HepG2 (cell line): ENCODE measurements at regions not wholly inside any gene's neighbourhood (a gene's known extent, or its start where the extent isn't known, plus 50 kb on each side); places are given as distances from the start of the nearest gene placed in this dataset.

Source experiments
- ATAC-seq: fragments of 200-7000 bp; cut with Tn5 transposase; 3 replicates; pipeline ENCODE4 v1.9.1; 2020; ENCODE audit warnings: mild to moderate bottlenecking, moderate library complexity
- BruUV-seq: library from RNA; stranded (reverse); fragments of 400-500 nt; replicated peaks from 2 replicates; lab custom pipeline; 2021; lab: Mats Ljungman, UMichigan
- CTCF ChIA-PET: fragments of 300-600 bp; formaldehyde crosslinking; extraction: SDS; loops from one replicate; lab custom pipeline; 2021; ENCODE audit warnings: low total read pairs, inconsistent platforms, low intra/inter-chr PET ratio; lab: Yijun Ruan, JAX
- POLR2A ChIA-PET: fragments of 350-600 bp; sonication (Branson Sonifier 250); formaldehyde crosslinking; loops from one replicate; lab custom pipeline; 2020; ENCODE audit warnings: antibody characterized with exemption, inconsistent platforms; lab: Yijun Ruan, JAX
- DNase-seq: peaks from one replicate; pipeline ENCODE4 v3.0.0-alpha.2; 2015; ENCODE audit warnings: low spot score
- FAIRE-seq: peaks from 3 replicates; lab custom pipeline; 2011; peaks lifted over from hg19 to GRCh38; lab: Jason Lieb, UNC
- H2AFZ ChIP-seq: one replicate; pipeline ENCODE4 v1.6.1; 2011; ENCODE audit warnings: low read length, inconsistent platforms
- H3K27ac ChIP-seq: fragments of 300-600 bp; 3 replicates; pipeline ENCODE4 v1.8.0; 2011; ENCODE audit warnings: mixed run types, mild to moderate bottlenecking, mixed read lengths, low read length, inconsistent platforms; ENCODE audit not compliant: insufficient read depth; ENCODE audit errors: extremely low read length
- H3K27me3 ChIP-seq, 2 experiments: fragments of 200-600 bp in 1 of 2; 2 replicates in 1 of 2; 3 replicates in 1 of 2; pipeline versions ENCODE4 v1.6.0 to v1.8.0; 2011; ENCODE audit warnings: low read length in 2 of 2, mild to moderate bottlenecking in 2 of 2, moderate library complexity in 2 of 2, inconsistent platforms in 1 of 2; ENCODE audit not compliant: insufficient read depth in 2 of 2, control insufficient read depth in 1 of 2
- H3K36me3 ChIP-seq, 2 experiments: fragments of 200-600 bp in 1 of 2; replicated peaks in 1 of 2; 2 replicates in 1 of 2; 3 replicates in 1 of 2; pipeline versions ENCODE4 v1.5.1 to v1.8.0; 2011; ENCODE audit warnings: low read length in 2 of 2, inconsistent platforms in 1 of 2; ENCODE audit not compliant: insufficient read depth in 2 of 2, control insufficient read depth in 1 of 2
- H3K4me1 ChIP-seq: 2 replicates; pipeline ENCODE4 v1.5.1; 2012; ENCODE audit warnings: low read length, inconsistent platforms; ENCODE audit not compliant: insufficient read depth
- H3K4me2 ChIP-seq: 2 replicates; pipeline ENCODE4 v1.6.0; 2011; ENCODE audit warnings: low read depth, low read length, inconsistent platforms
- H3K4me3 ChIP-seq, 3 experiments: fragments of 200-600 bp in 1 of 3; sonication (generic), shearing (Covaris generic) in 1 of 3; replicated peaks in 1 of 3; 2 replicates each; pipeline ENCODE4 v1.5.1; 2011 to 2016; ENCODE audit warnings: low read length in 3 of 3, inconsistent platforms in 2 of 3, low read depth in 2 of 3, mild to moderate bottlenecking in 2 of 3, control low read depth in 1 of 3, mixed read lengths in 1 of 3; ENCODE audit not compliant: insufficient read depth in 1 of 3
- H3K79me2 ChIP-seq: one replicate; pipeline ENCODE4 v1.6.1; 2011; ENCODE audit warnings: low read length, inconsistent platforms; ENCODE audit not compliant: insufficient read depth
- H3K9ac ChIP-seq: 2 replicates; pipeline ENCODE4 v1.6.0; 2011; ENCODE audit warnings: mild to moderate bottlenecking, low read depth, low read length, inconsistent platforms; ENCODE audit not compliant: insufficient read depth
- H3K9me3 ChIP-seq: 2 replicates; pipeline ENCODE4 v1.5.1; 2012; ENCODE audit warnings: mild to moderate bottlenecking, low read length
- H4K20me1 ChIP-seq: 2 replicates; pipeline ENCODE4 v1.6.0; 2011; ENCODE audit warnings: inconsistent platforms, mild to moderate bottlenecking, low read length, moderate library complexity; ENCODE audit not compliant: insufficient read depth
- ETS1 ChIP-seq: sonication (generic); formaldehyde crosslinking; IDR thresholded peaks from 2 replicates; pipeline ENCODE4 v1.4.0; 2020; ENCODE audit warnings: missing genetic modification reagents
- HMG20A ChIP-seq: IDR thresholded peaks from 2 replicates; pipeline ENCODE4 v1.6.1; 2016; ENCODE audit warnings: borderline replicate concordance
- NCOA5 ChIP-seq: sonication (generic); formaldehyde crosslinking; IDR thresholded peaks from 2 replicates; pipeline ENCODE4 v1.4.0; 2020; ENCODE audit warnings: missing genetic modification reagents
- POLR2AphosphoS5 ChIP-seq: IDR thresholded peaks from 2 replicates; pipeline ENCODE4 v1.6.1; 2012; ENCODE audit warnings: low read depth, low read length
- SMARCC2 ChIP-seq: fragments of 450-650 bp; IDR thresholded peaks from 2 replicates; pipeline ENCODE4 v1.6.1; 2017; ENCODE audit warnings: antibody characterized with exemption, mild to moderate bottlenecking
- TARDBP ChIP-seq: sonication (generic); formaldehyde crosslinking; IDR thresholded peaks from 2 replicates; pipeline ENCODE4 v1.8.0; 2022; ENCODE audit warnings: mild to moderate bottlenecking, missing genetic modification reagents
- YEATS2 ChIP-seq: sonication (generic); formaldehyde crosslinking; IDR thresholded peaks from 2 replicates; pipeline ENCODE4 v1.4.0; 2020; ENCODE audit warnings: missing genetic modification reagents, borderline replicate concordance
- ZGPAT ChIP-seq: IDR thresholded peaks from 2 replicates; pipeline ENCODE4 v1.6.1; 2016; ENCODE audit warnings: mild to moderate bottlenecking
- ZIK1 ChIP-seq: sonication (generic); formaldehyde crosslinking; IDR thresholded peaks from 2 replicates; pipeline ENCODE4 v1.5.0; 2020; ENCODE audit warnings: mild to moderate bottlenecking, low read depth, missing genetic modification reagents, borderline replicate concordance
- ZNF281 ChIP-seq: sonication (generic); formaldehyde crosslinking; IDR thresholded peaks from 2 replicates; pipeline ENCODE4 v1.4.0; 2020; ENCODE audit warnings: missing genetic modification reagents, borderline replicate concordance
- ZNF34 ChIP-seq: sonication (generic); formaldehyde crosslinking; IDR thresholded peaks from 2 replicates; pipeline ENCODE4 v1.4.0; 2020; ENCODE audit warnings: mild to moderate bottlenecking, missing genetic modification reagents, borderline replicate concordance
- ZNF414 ChIP-seq: sonication (generic); formaldehyde crosslinking; IDR thresholded peaks from 2 replicates; pipeline ENCODE4 v1.5.0; 2020; ENCODE audit warnings: missing genetic modification reagents
- ZNF430 ChIP-seq: sonication (generic); formaldehyde crosslinking; IDR thresholded peaks from 2 replicates; pipeline ENCODE4 v1.9.0; 2021; ENCODE audit warnings: mild to moderate bottlenecking, missing genetic modification reagents
- ZNF432 ChIP-seq: sonication (generic); formaldehyde crosslinking; IDR thresholded peaks from 2 replicates; pipeline ENCODE4 v1.5.0; 2020; ENCODE audit warnings: missing genetic modification reagents, mild to moderate bottlenecking, borderline replicate concordance
- ZNF549 ChIP-seq: sonication (generic); formaldehyde crosslinking; IDR thresholded peaks from 2 replicates; pipeline ENCODE4 v1.5.0; 2020; ENCODE audit warnings: missing genetic modification reagents
- ZNF883 ChIP-seq: sonication (generic); formaldehyde crosslinking; IDR thresholded peaks from 2 replicates; pipeline ENCODE4 v1.5.1; 2020; ENCODE audit warnings: mild to moderate bottlenecking, missing genetic modification reagents; ENCODE audit errors: not compliant biosample characterization
- WGBS: methylation state at CpG from one replicate; pipeline ENCODE4 v1.1.6; 2017; ENCODE audit warnings: low lambda C conversion rate; 5-methylcytosine and 5-hydroxymethylcytosine counted together
- in situ Hi-C: cut with HindIII; loops from 2 replicates; pipeline ENCODE4 v1.10.0; 2017; ENCODE audit warnings: low pct_unique_long_range_greater_than_20kb; ENCODE audit not compliant: extremely low pct_ligation_motif_present
- intact Hi-C: fragments of 100-400 bp; cut with micrococcal nuclease; formaldehyde crosslinking; loops from one replicate; pipeline ENCODE4 v1.10.0; 2022; ENCODE audit not compliant: unreplicated experiment

- no peak for TF ChIP-seq POLR2AphosphoS5
- no peak for TF ChIP-seq ZNF432 (CRISPR knock-in tag)
- no peak for TF ChIP-seq SMARCC2
- TF ChIP-seq ZGPAT (CRISPR knock-in tag): no peak
- TF ChIP-seq, all 625 proteins: peak for 0
Measured at GRCh38 chr7:118075936-118076335, 108.0 kb upstream of the LSM8 start (continued).

GRCh38 chr7:118076564-118076963 is 107.4 kb upstream of the LSM8 start:
- Histone ChIP-seq H3K27ac (no peak overlapping the region), H4K20me1 (no peaks in the 10 kb centered on the region), H3K9ac (no peak overlapping the region), H3K27me3 (no peaks in the 10 kb centered on the region; a peak in 1 of 5 replicates), H3K36me3 (no peaks in the 10 kb centered on the region), H2AFZ (no peak overlapping the region), H3K4me2 (no peak overlapping the region), H3K4me1 (peaks cover 6% of the 10 kb centered on the region; the same call in 1 of the 2 replicates), H3K79me2 (no peaks in the 10 kb centered on the region), H3K9me3 (no peaks in the 10 kb centered on the region), H3K4me3 (no peak overlapping the region)
- in situ Hi-C loops: no loop called here
- TF ChIP-seq ETS1 (CRISPR knock-in tag): no peak
- no peak for TF ChIP-seq TARDBP (CRISPR knock-in tag)
- no peak for TF ChIP-seq ZNF430
- TF ChIP-seq YEATS2 (CRISPR knock-in tag): no peak
- TF ChIP-seq ZNF281 (CRISPR knock-in tag): no peak
- no peak for TF ChIP-seq ZNF549 (CRISPR knock-in tag)
- no peak for TF ChIP-seq HMG20A (CRISPR knock-in tag)
- no peak for TF ChIP-seq NCOA5 (CRISPR knock-in tag)
- TF ChIP-seq ZNF414 (CRISPR knock-in tag): no peak
- TF ChIP-seq ZNF883 (CRISPR knock-in tag): no peak
- no peak for TF ChIP-seq ZIK1 (CRISPR knock-in tag)
- TF ChIP-seq ZNF34 (CRISPR knock-in tag): no peak
- DNase-seq (no peak), ATAC-seq (no peak), FAIRE-seq (no peak)
- BruUV-seq: no TSS peak
- 36% methylated on average over 3 of the region's 3 CpGs for WGBS
- ChIA-PET POLR2A (no interaction called here), CTCF (no interaction called here)
- intact Hi-C loops: no loop called here
